DND-41 (cell line): ENCODE measurements at regions not wholly inside any gene's neighbourhood (a gene's known extent, or its start where the extent isn't known, plus 50 kb on each side); places are given as distances from the start of the nearest gene placed in this dataset.

Experiments
- EZH2 ChIP-seq: IDR thresholded peaks from 3 replicates; pipeline ENCODE4 v1.6.1; 2012; ENCODE audit warnings: borderline replicate concordance, low read depth, mild to moderate bottlenecking, moderate library complexity, low read length, inconsistent platforms; ENCODE audit not compliant: severe bottlenecking
- TF ChIP-seq, protein P1 (sequence below): IDR thresholded peaks from 2 replicates; pipeline ENCODE4 v1.5.1; 2012; ENCODE audit warnings: borderline replicate concordance, low read length, moderate library complexity, mild to moderate bottlenecking; ENCODE audit not compliant: poor library complexity, severe bottlenecking; ENCODE audit errors: extremely low read depth

DNA sequence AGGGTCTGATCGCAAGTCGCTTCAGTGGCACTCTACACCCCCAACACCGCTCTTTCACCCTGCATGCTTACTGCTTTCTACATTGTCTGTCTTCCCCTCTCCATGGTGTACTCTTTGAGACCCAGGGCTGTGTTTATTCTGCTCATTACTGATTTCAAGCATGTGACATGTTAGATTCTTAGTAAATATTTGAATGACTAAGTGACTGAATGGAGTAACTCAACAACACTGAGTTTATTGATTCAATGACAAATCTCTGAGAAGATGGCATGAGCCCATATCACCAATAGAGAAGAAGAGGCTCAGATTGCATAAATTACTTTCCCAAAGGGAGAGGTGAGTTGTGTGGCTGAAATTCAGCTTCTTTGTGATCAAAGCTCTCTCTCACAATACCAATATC lies 89.7 kb upstream of the OSMR start:
- TF ChIP-seq, protein P1, sequence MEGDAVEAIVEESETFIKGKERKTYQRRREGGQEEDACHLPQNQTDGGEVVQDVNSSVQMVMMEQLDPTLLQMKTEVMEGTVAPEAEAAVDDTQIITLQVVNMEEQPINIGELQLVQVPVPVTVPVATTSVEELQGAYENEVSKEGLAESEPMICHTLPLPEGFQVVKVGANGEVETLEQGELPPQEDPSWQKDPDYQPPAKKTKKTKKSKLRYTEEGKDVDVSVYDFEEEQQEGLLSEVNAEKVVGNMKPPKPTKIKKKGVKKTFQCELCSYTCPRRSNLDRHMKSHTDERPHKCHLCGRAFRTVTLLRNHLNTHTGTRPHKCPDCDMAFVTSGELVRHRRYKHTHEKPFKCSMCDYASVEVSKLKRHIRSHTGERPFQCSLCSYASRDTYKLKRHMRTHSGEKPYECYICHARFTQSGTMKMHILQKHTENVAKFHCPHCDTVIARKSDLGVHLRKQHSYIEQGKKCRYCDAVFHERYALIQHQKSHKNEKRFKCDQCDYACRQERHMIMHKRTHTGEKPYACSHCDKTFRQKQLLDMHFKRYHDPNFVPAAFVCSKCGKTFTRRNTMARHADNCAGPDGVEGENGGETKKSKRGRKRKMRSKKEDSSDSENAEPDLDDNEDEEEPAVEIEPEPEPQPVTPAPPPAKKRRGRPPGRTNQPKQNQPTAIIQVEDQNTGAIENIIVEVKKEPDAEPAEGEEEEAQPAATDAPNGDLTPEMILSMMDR, result no peak
- TF ChIP-seq EZH2, result no peak
